HEK293 (cell line): ENCODE measurements at regions not wholly inside any gene's neighbourhood (a gene's known extent, or its start where the extent isn't known, plus 50 kb on each side); places are given as distances from the start of the nearest gene placed in this dataset.

Experiments
- BCL11A ChIP-seq: fragments of 450-650 bp; formaldehyde crosslinking; IDR thresholded peaks from 2 replicates; pipeline ENCODE4 v1.5.1; 2016; ENCODE audit warnings: low read depth, missing biosample characterization, missing genetic modification characterization
- HOXA7 ChIP-seq: sonication (generic); formaldehyde crosslinking; IDR thresholded peaks from 2 replicates; pipeline ENCODE4 v1.8.1; 2022; ENCODE audit warnings: missing genetic modification reagents, borderline replicate concordance
- KLF7 ChIP-seq: fragments of 450-650 bp; formaldehyde crosslinking; IDR thresholded peaks from 2 replicates; pipeline ENCODE4 v1.5.1; 2016; ENCODE audit warnings: missing biosample characterization, missing genetic modification characterization, borderline replicate concordance
- KLF9 ChIP-seq: fragments of 450-650 bp; formaldehyde crosslinking; IDR thresholded peaks from 2 replicates; pipeline ENCODE4 v1.5.1; 2016; ENCODE audit warnings: missing biosample characterization, missing genetic modification characterization, low read depth
- MYNN ChIP-seq: fragments of 450-650 bp; formaldehyde crosslinking; IDR thresholded peaks from 2 replicates; pipeline ENCODE4 v1.5.1; 2016; ENCODE audit warnings: missing biosample characterization, missing genetic modification characterization, borderline replicate concordance
- MZF1 ChIP-seq: fragments of 450-650 bp; formaldehyde crosslinking; IDR thresholded peaks from 2 replicates; pipeline ENCODE4 v1.5.1; 2017; ENCODE audit warnings: missing biosample characterization, missing genetic modification characterization, borderline replicate concordance
- OSR2 ChIP-seq: fragments of 450-650 bp; formaldehyde crosslinking; IDR thresholded peaks from 2 replicates; pipeline ENCODE4 v1.5.1; 2016; ENCODE audit warnings: missing biosample characterization, missing genetic modification characterization
- RBAK ChIP-seq: fragments of 450-650 bp; formaldehyde crosslinking; IDR thresholded peaks from 2 replicates; pipeline ENCODE4 v1.5.1; 2016; ENCODE audit warnings: missing biosample characterization, missing genetic modification characterization
- REPIN1 ChIP-seq: fragments of 450-650 bp; formaldehyde crosslinking; IDR thresholded peaks from 2 replicates; pipeline ENCODE4 v1.5.1; 2017; ENCODE audit warnings: missing biosample characterization, missing genetic modification characterization, low read depth
- WT1 ChIP-seq: fragments of 450-650 bp; formaldehyde crosslinking; IDR thresholded peaks from 2 replicates; pipeline ENCODE4 v1.5.1; 2016; ENCODE audit warnings: missing biosample characterization, missing genetic modification characterization
- ZBTB1 ChIP-seq: fragments of 450-650 bp; formaldehyde crosslinking; IDR thresholded peaks from 2 replicates; pipeline ENCODE4 v1.5.1; 2016; ENCODE audit warnings: missing biosample characterization, missing genetic modification characterization
- ZBTB21 ChIP-seq: fragments of 450-650 bp; formaldehyde crosslinking; IDR thresholded peaks from 2 replicates; pipeline ENCODE4 v1.5.1; 2017; ENCODE audit warnings: missing biosample characterization, missing genetic modification characterization
- ZBTB8A ChIP-seq: fragments of 450-650 bp; formaldehyde crosslinking; IDR thresholded peaks from 2 replicates; pipeline ENCODE4 v1.5.1; 2016; ENCODE audit warnings: missing biosample characterization, missing genetic modification characterization
- ZEB2 ChIP-seq: fragments of 450-650 bp; formaldehyde crosslinking; IDR thresholded peaks from 2 replicates; pipeline ENCODE4 v1.5.1; 2016; ENCODE audit warnings: missing biosample characterization, missing genetic modification characterization
- ZFP3 ChIP-seq: fragments of 450-650 bp; formaldehyde crosslinking; IDR thresholded peaks from 2 replicates; pipeline ENCODE4 v1.5.1; 2016; ENCODE audit warnings: low read depth, missing biosample characterization, missing genetic modification characterization
- ZNF132 ChIP-seq: fragments of 450-650 bp; formaldehyde crosslinking; IDR thresholded peaks from 2 replicates; pipeline ENCODE4 v1.5.1; 2017; ENCODE audit warnings: missing biosample characterization, missing genetic modification characterization, borderline replicate concordance
- ZNF175 ChIP-seq: fragments of 450-650 bp; formaldehyde crosslinking; IDR thresholded peaks from 2 replicates; pipeline ENCODE4 v1.5.1; 2016; ENCODE audit warnings: missing biosample characterization, missing genetic modification characterization
- ZNF202 ChIP-seq: fragments of 450-650 bp; formaldehyde crosslinking; IDR thresholded peaks from 2 replicates; pipeline ENCODE4 v1.5.1; 2016; ENCODE audit warnings: missing biosample characterization, missing genetic modification characterization, borderline replicate concordance
- ZNF266 ChIP-seq: fragments of 450-650 bp; formaldehyde crosslinking; IDR thresholded peaks from 2 replicates; pipeline ENCODE4 v1.5.1; 2016; ENCODE audit warnings: missing biosample characterization, missing genetic modification characterization, low read depth
- ZNF335 ChIP-seq: fragments of 450-650 bp; formaldehyde crosslinking; conservative IDR thresholded peaks from 2 replicates; pipeline ENCODE4 v1.5.1; 2016; ENCODE audit warnings: missing biosample characterization, missing genetic modification characterization
- ZNF433 ChIP-seq: fragments of 450-650 bp; formaldehyde crosslinking; IDR thresholded peaks from 2 replicates; pipeline ENCODE4 v1.5.1; 2016; ENCODE audit warnings: missing biosample characterization, missing genetic modification characterization, low read depth
- ZNF501 ChIP-seq: fragments of 450-650 bp; formaldehyde crosslinking; IDR thresholded peaks from 2 replicates; pipeline ENCODE4 v1.5.1; 2016; ENCODE audit warnings: missing biosample characterization, missing genetic modification characterization
- ZNF555 ChIP-seq: fragments of 450-650 bp; formaldehyde crosslinking; conservative IDR thresholded peaks from 2 replicates; pipeline ENCODE4 v1.5.1; 2017; ENCODE audit warnings: missing biosample characterization, mild to moderate bottlenecking, missing genetic modification characterization, inconsistent platforms
- ZNF560 ChIP-seq: fragments of 450-650 bp; formaldehyde crosslinking; IDR thresholded peaks from 2 replicates; pipeline ENCODE4 v1.5.1; 2017; ENCODE audit warnings: missing biosample characterization, missing genetic modification characterization, borderline replicate concordance
- ZNF596 ChIP-seq: fragments of 450-650 bp; IDR thresholded peaks from 2 replicates; pipeline ENCODE4 v1.5.0; 2018; ENCODE audit warnings: missing biosample characterization, mild to moderate bottlenecking, missing genetic modification characterization, moderate library complexity
- ZNF610 ChIP-seq: fragments of 450-650 bp; formaldehyde crosslinking; IDR thresholded peaks from 2 replicates; pipeline ENCODE4 v1.5.1; 2016; ENCODE audit warnings: missing biosample characterization, missing genetic modification characterization, borderline replicate concordance
- ZNF623 ChIP-seq: fragments of 450-650 bp; formaldehyde crosslinking; IDR thresholded peaks from 2 replicates; pipeline ENCODE4 v1.5.1; 2016; ENCODE audit warnings: missing biosample characterization, missing genetic modification characterization
- ZNF629 ChIP-seq: fragments of 450-650 bp; formaldehyde crosslinking; IDR thresholded peaks from 2 replicates; pipeline ENCODE4 v1.5.1; 2017; ENCODE audit warnings: missing biosample characterization, missing genetic modification characterization
- ZNF660 ChIP-seq: fragments of 450-650 bp; IDR thresholded peaks from 2 replicates; pipeline ENCODE4 v1.5.1; 2018; ENCODE audit warnings: missing biosample characterization, mild to moderate bottlenecking, missing genetic modification characterization
- ZNF791 ChIP-seq: fragments of 450-650 bp; formaldehyde crosslinking; IDR thresholded peaks from 2 replicates; pipeline ENCODE4 v1.5.1; 2016; ENCODE audit warnings: missing biosample characterization, missing genetic modification characterization
- ZSCAN4 ChIP-seq: fragments of 450-650 bp; formaldehyde crosslinking; IDR thresholded peaks from 2 replicates; pipeline ENCODE4 v1.5.1; 2017; ENCODE audit warnings: missing biosample characterization, missing genetic modification characterization
- ZXDB ChIP-seq: fragments of 450-650 bp; formaldehyde crosslinking; IDR thresholded peaks from 2 replicates; pipeline ENCODE4 v1.5.1; 2016; ENCODE audit warnings: missing biosample characterization, missing genetic modification characterization
- TF ChIP-seq, protein P1 (sequence below): fragments of 450-650 bp; formaldehyde crosslinking; IDR thresholded peaks from 2 replicates; pipeline ENCODE4 v1.5.1; 2016; ENCODE audit warnings: missing biosample characterization, missing genetic modification characterization
- TF ChIP-seq, protein P2 (sequence below): fragments of 450-650 bp; formaldehyde crosslinking; IDR thresholded peaks from 2 replicates; pipeline ENCODE4 v1.5.1; 2016; ENCODE audit warnings: missing biosample characterization, missing genetic modification characterization
- TF ChIP-seq, protein P3 (sequence below): fragments of 450-650 bp; formaldehyde crosslinking; conservative IDR thresholded peaks from 2 replicates; pipeline ENCODE4 v1.5.1; 2016; ENCODE audit warnings: low read depth, missing biosample characterization, missing genetic modification characterization

- TF ChIP-seq ZSCAN4 (tag by site-specific recombination) (no peak), ZEB2 (no peak), ZNF202 (tag by site-specific recombination) (peak; percentile 97), MZF1 (tag by site-specific recombination) (peak; percentile 19; the same call in 1 of the 2 replicates), REPIN1 (tag by site-specific recombination) (no peak), ZBTB21 (tag by site-specific recombination) (0 out of 2 replicates have a peak, but pooled peaks have one; percentile 33), ZNF629 (tag by site-specific recombination) (peak; percentile 47; the same call in 1 of the 2 replicates), OSR2 (tag by site-specific recombination) (no peak), BCL11A (tag by site-specific recombination) (no peak), ZNF132 (no peak), ZNF175 (tag by site-specific recombination) (no peak), ZNF791 (tag by site-specific recombination) (peak; percentile 80), ZNF596 (no peak), ZBTB1 (tag by site-specific recombination) (no peak), ZXDB (tag by site-specific recombination) (peak; percentile 44; the same call in 1 of the 2 replicates), ZNF610 (no peak), ZNF555 (tag by site-specific recombination) (peak; percentile 96), KLF7 (tag by site-specific recombination) (0 out of 2 replicates have a peak, but pooled peaks have one; percentile 33), ZNF560 (tag by site-specific recombination) (peak; percentile 75; the same call in 1 of the 2 replicates), ZNF660 (tag by site-specific recombination) (peak; percentile 95), ZNF266 (tag by site-specific recombination) (peak; percentile 60; the same call in 1 of the 2 replicates), ZFP3 (tag by site-specific recombination) (no peak), RBAK (tag by site-specific recombination) (peak; percentile 72; the same call in 1 of the 2 replicates), ZNF623 (tag by site-specific recombination) (peak; percentile 74), ZNF501 (tag by site-specific recombination) (0 out of 2 replicates have a peak, but pooled peaks have one; percentile 41), ZNF433 (peak; percentile 81), MYNN (tag by site-specific recombination) (peak; percentile 63; the same call in 1 of the 2 replicates), ZBTB8A (peak; percentile 73), WT1 (tag by site-specific recombination) (no peak), ZNF335 (tag by site-specific recombination) (no peak), HOXA7 (CRISPR knock-in tag) (no peak), KLF9 (tag by site-specific recombination) (no peak)
- TF ChIP-seq, protein P1, sequence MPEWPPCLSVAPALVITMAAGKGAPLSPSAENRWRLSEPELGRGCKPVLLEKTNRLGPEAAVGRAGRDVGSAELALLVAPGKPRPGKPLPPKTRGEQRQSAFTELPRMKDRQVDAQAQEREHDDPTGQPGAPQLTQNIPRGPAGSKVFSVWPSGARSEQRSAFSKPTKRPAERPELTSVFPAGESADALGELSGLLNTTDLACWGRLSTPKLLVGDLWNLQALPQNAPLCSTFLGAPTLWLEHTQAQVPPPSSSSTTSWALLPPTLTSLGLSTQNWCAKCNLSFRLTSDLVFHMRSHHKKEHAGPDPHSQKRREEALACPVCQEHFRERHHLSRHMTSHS (tag by site-specific recombination): no peak
- TF ChIP-seq, protein P2, sequence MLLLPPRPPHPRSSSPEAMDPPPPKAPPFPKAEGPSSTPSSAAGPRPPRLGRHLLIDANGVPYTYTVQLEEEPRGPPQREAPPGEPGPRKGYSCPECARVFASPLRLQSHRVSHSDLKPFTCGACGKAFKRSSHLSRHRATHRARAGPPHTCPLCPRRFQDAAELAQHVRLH (tag by site-specific recombination): peak; percentile 47; the same call in 1 of the 2 replicates
- TF ChIP-seq, protein P3, sequence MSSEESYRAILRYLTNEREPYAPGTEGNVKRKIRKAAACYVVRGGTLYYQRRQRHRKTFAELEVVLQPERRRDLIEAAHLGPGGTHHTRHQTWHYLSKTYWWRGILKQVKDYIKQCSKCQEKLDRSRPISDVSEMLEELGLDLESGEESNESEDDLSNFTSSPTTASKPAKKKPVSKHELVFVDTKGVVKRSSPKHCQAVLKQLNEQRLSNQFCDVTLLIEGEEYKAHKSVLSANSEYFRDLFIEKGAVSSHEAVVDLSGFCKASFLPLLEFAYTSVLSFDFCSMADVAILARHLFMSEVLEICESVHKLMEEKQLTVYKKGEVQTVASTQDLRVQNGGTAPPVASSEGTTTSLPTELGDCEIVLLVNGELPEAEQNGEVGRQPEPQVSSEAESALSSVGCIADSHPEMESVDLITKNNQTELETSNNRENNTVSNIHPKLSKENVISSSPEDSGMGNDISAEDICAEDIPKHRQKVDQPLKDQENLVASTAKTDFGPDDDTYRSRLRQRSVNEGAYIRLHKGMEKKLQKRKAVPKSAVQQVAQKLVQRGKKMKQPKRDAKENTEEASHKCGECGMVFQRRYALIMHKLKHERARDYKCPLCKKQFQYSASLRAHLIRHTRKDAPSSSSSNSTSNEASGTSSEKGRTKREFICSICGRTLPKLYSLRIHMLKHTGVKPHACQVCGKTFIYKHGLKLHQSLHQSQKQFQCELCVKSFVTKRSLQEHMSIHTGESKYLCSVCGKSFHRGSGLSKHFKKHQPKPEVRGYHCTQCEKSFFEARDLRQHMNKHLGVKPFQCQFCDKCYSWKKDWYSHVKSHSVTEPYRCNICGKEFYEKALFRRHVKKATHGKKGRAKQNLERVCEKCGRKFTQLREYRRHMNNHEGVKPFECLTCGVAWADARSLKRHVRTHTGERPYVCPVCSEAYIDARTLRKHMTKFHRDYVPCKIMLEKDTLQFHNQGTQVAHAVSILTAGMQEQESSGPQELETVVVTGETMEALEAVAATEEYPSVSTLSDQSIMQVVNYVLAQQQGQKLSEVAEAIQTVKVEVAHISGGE: peak; percentile 83
Observed at GRCh38 chr5:90020575-90021538, 388.7 kb downstream of the CETN3 start (continued).
